K562 (cell line): ENCODE measurements at regions not wholly inside any gene's neighbourhood (a gene's known extent, or its start where the extent isn't known, plus 50 kb on each side); places are given as distances from the start of the nearest gene placed in this dataset.

Source experiments
- ATAC-seq: fragments of 200-7000 bp; cut with Tn5 transposase; 3 replicates; pipeline ENCODE4 v1.9.1; 2020; ENCODE audit warnings: moderate library complexity
- BruUV-seq: library from RNA; stranded (reverse); fragments of 400-500 nt; replicated peaks from 2 replicates; lab custom pipeline; 2021; lab: Mats Ljungman, UMichigan
- CTCF ChIA-PET: fragments of 300-600 bp; formaldehyde crosslinking; extraction: SDS; loops from one replicate; lab custom pipeline; 2021; ENCODE audit warnings: low intra/inter-chr PET ratio; lab: Yijun Ruan, JAX
- POLR2A ChIA-PET: fragments of 300-600, 350-650 bp; sonication (Branson Sonifier 250); formaldehyde crosslinking; extraction: SDS; loops from one replicate; lab custom pipeline; 2021; ENCODE audit warnings: antibody characterized with exemption, inconsistent platforms; lab: Yijun Ruan, JAX
- DNase-seq, 4 experiments: peaks; one replicate each; pipeline versions ENCODE4 v3.0.0 to v3.0.0-alpha.2; 2011 to 2018; ENCODE audit warnings: low spot score in 3 of 4, mixed read lengths in 3 of 4; ENCODE audit errors: extremely low read depth in 1 of 4
- FAIRE-seq: peaks from 2 replicates; lab custom pipeline; 2011; peaks lifted over from hg19 to GRCh38; lab: Jason Lieb, UNC
- H2AFZ ChIP-seq: 2 replicates; pipeline ENCODE4 v1.6.0; 2011; ENCODE audit warnings: low read depth, low read length, control low read depth, inconsistent platforms
- H3K27ac ChIP-seq: fragments of 200-600 bp; 3 replicates; pipeline ENCODE4 v1.8.0; 2011; ENCODE audit warnings: low read depth, mild to moderate bottlenecking, control low read depth, inconsistent platforms, low read length, moderate library complexity, mixed read lengths; ENCODE audit errors: extremely low read depth
- H3K27me3 ChIP-seq, 2 experiments: fragments of 300-600 bp in 1 of 2; 2 replicates in 1 of 2; 3 replicates in 1 of 2; pipeline versions ENCODE4 v1.6.0 to v1.8.0; 2011; ENCODE audit warnings: inconsistent platforms in 2 of 2, low read length in 2 of 2, mild to moderate bottlenecking in 1 of 2, mixed read lengths in 1 of 2, moderate library complexity in 1 of 2; ENCODE audit not compliant: control insufficient read depth in 2 of 2, insufficient read depth in 2 of 2
- H3K36me3 ChIP-seq: fragments of 300-600 bp; 3 replicates; pipeline ENCODE4 v1.8.0; 2011; ENCODE audit warnings: mild to moderate bottlenecking, low read length, inconsistent platforms; ENCODE audit not compliant: control insufficient read depth, insufficient read depth
- H3K4me1 ChIP-seq, 2 experiments: fragments of 200-600 bp in 1 of 2; replicated peaks in 1 of 2; 2 replicates in 1 of 2; 3 replicates in 1 of 2; pipeline versions ENCODE4 v1.5.1 to v1.8.0; 2011; ENCODE audit warnings: inconsistent platforms in 2 of 2, low read length in 2 of 2, mild to moderate bottlenecking in 1 of 2, mixed read lengths in 1 of 2, moderate library complexity in 1 of 2; ENCODE audit not compliant: control insufficient read depth in 2 of 2, insufficient read depth in 2 of 2
- H3K4me2 ChIP-seq: 2 replicates; pipeline ENCODE4 v1.6.1; 2011; ENCODE audit warnings: low read length, control low read depth, inconsistent platforms, mixed read lengths; ENCODE audit not compliant: insufficient read depth
- H3K4me3 ChIP-seq: fragments of 200-600 bp; sonication (generic), shearing (Covaris generic); 2 replicates; pipeline ENCODE4 v1.5.1; 2016; ENCODE audit warnings: control low read depth, inconsistent platforms
- H3K79me2 ChIP-seq: fragments of 200-600 bp; 3 replicates; pipeline ENCODE4 v1.8.0; 2011; ENCODE audit warnings: low read length, inconsistent platforms; ENCODE audit not compliant: control insufficient read depth, insufficient read depth
- H3K9ac ChIP-seq, 2 experiments: 2 replicates each; pipeline versions ENCODE4 v1.6.0 to v1.6.1; 2011; ENCODE audit warnings: low read depth in 2 of 2, low read length in 2 of 2, control low read depth in 1 of 2, inconsistent platforms in 1 of 2, mild to moderate bottlenecking in 1 of 2, mixed read lengths in 1 of 2; ENCODE audit not compliant: insufficient read depth in 1 of 2
- H3K9me1 ChIP-seq: one replicate; pipeline ENCODE4 v1.6.0; 2011; ENCODE audit warnings: inconsistent platforms, mild to moderate bottlenecking, low read length, moderate library complexity; ENCODE audit not compliant: control insufficient read depth, insufficient read depth
- H3K9me3 ChIP-seq: replicated peaks from 2 replicates; pipeline ENCODE4 v1.5.1; 2011; ENCODE audit warnings: low read depth, low read length, inconsistent platforms; ENCODE audit not compliant: control insufficient read depth, insufficient read depth
- H4K20me1 ChIP-seq: replicated peaks from 2 replicates; pipeline ENCODE4 v1.6.1; 2011; ENCODE audit warnings: low read length, inconsistent platforms, mixed read lengths; ENCODE audit not compliant: control insufficient read depth, insufficient read depth
- CREB1 ChIP-seq, 2 experiments: sonication (generic) in 1 of 2; formaldehyde crosslinking in 1 of 2; IDR thresholded peaks; 2 replicates each; pipeline versions ENCODE4 v1.6.1 to v1.8.0; 2012 to 2022; ENCODE audit warnings: inconsistent platforms in 1 of 2, mild to moderate bottlenecking in 1 of 2, missing genetic modification reagents in 1 of 2, moderate library complexity in 1 of 2
- HNRNPLL ChIP-seq: fragments of 200-400 bp; formaldehyde crosslinking; IDR thresholded peaks from 2 replicates; pipeline ENCODE4 v1.6.1; 2017; ENCODE audit warnings: low read length, low read depth, mild to moderate bottlenecking; ENCODE audit not compliant: poor library complexity, severe bottlenecking
- KAT8 ChIP-seq: fragments of 450-650 bp; IDR thresholded peaks from 2 replicates; pipeline ENCODE4 v1.6.1; 2016; ENCODE audit warnings: low read depth, mild to moderate bottlenecking
- MAFF ChIP-seq: IDR thresholded peaks from 2 replicates; pipeline ENCODE4 v1.6.1; 2012; ENCODE audit warnings: low read length, improper control_type of control experiment
- SIRT6 ChIP-seq: IDR thresholded peaks from one replicate; pipeline ENCODE4 v1.6.1; 2012; ENCODE audit warnings: low read depth, mild to moderate bottlenecking, control low read depth, inconsistent platforms, low read length, moderate library complexity
- SMARCC2 ChIP-seq: fragments of 450-650 bp; IDR thresholded peaks from 2 replicates; pipeline ENCODE4 v1.6.1; 2017; ENCODE audit warnings: antibody characterized with exemption, moderate library complexity, mild to moderate bottlenecking, low read depth
- XRCC4 ChIP-seq: IDR thresholded peaks from one replicate; pipeline ENCODE4 v1.6.1; 2011; ENCODE audit not compliant: insufficient read depth, insufficient read length; ENCODE audit errors: extremely low read depth
- ZNF212 ChIP-seq: fragments of 450-650 bp; formaldehyde crosslinking; IDR thresholded peaks from 2 replicates; pipeline ENCODE4 v1.4.0; 2020; ENCODE audit warnings: mild to moderate bottlenecking
- whole genome bisulfite sequencing: fragments of 100-300 bp; shearing (Covaris generic); methylation state at CpG from one replicate; pipeline ENCODE4 v1.1.6; 2016; ENCODE audit warnings: low coverage, mixed read lengths; ENCODE audit not compliant: insufficient coverage; ENCODE audit errors: missing lambda C conversion rate; 5-methylcytosine and 5-hydroxymethylcytosine counted together
- in situ Hi-C: fragments of 300-500 bp; cut with MboI; formaldehyde crosslinking; loops from 4 replicates; pipeline ENCODE4 v1.15.0; 2018; ENCODE audit warnings: inconsistent platforms, mixed read lengths
- intact Hi-C: fragments of 100-400 bp; cut with micrococcal nuclease; formaldehyde crosslinking; loops from 2 replicates; pipeline ENCODE4 v1.14.2; 2022
- TF ChIP-seq, protein P1 (sequence below): fragments of 200-600 bp; sonication (generic); IDR thresholded peaks from one replicate; pipeline ENCODE4 v1.6.1; 2012; ENCODE audit warnings: mild to moderate bottlenecking, low read depth, low read length, inconsistent platforms
- TF ChIP-seq, protein P2 (sequence below), 2 experiments: fragments of 450-650 bp; conservative IDR thresholded peaks; 2 replicates each; pipeline ENCODE4 v1.6.1; 2017; ENCODE audit warnings: mild to moderate bottlenecking in 2 of 2, moderate library complexity in 2 of 2

DNA sequence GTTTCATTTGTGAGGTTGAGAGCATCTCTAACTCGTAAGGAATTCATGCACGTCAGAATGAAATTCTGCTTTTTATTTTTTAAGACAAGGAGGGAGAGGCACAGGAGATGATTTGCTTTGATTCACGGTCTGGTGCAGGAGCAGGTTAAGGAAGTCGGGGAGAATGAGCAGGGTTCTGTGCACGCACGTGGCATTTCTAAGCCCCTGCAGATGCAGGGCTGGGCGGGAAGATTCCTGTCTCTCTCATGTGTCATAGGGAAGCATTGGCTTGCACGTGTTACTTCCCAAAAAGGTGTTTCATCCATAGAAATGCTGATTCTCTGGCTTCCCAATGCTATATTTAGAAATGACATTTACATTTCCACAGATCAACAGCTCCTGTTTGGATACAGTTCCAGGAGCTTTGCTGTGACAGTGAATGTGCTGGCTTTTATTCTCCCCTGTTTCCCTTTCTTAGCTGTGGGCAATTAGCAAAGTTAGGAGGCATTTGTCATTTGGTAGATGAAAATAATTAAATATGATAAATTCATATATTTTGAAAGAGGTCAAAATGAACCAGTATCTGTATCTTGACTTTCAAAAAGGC is 119.7 kb upstream of the ZFP64 start:
- no peak overlapping the region for H3K9ac ChIP-seq
- H3K9me1 ChIP-seq, result no peaks in the 10 kb centered on the region
- intact Hi-C loops (loop anchor here (10.0 kb wide), 1 partner anchor 1233 kb away; no protein-coding TSS in a partner anchor), in situ Hi-C loops (no loop called here)
- H3K36me3 ChIP-seq, result no peaks in the 10 kb centered on the region
- no peak overlapping the region for H3K4me2 ChIP-seq
- H4K20me1 ChIP-seq, result no peaks in the 10 kb centered on the region
- DNase-seq, result no peak
- no TSS peak for BruUV-seq
- H3K27me3 ChIP-seq, result no peaks in the 10 kb centered on the region
- no peaks in the 10 kb centered on the region for H3K4me1 ChIP-seq
- H3K9me3 ChIP-seq, result no peaks in the 10 kb centered on the region
- no peak overlapping the region for H3K4me3 ChIP-seq
- WGBS, result 12% methylated on average over 8 of the region's 8 CpGs
- CTCF ChIA-PET, result interaction anchor here (0.9 kb wide), 1 partner anchor 1236 kb away, joined by 3 read pairs; no protein-coding TSS in a partner anchor
- H3K27ac ChIP-seq, result no peak overlapping the region
- no peak overlapping the region for H2AFZ ChIP-seq
- POLR2A ChIA-PET, result no interaction called here
- no peak for FAIRE-seq
- no peaks in the 10 kb centered on the region for H3K79me2 ChIP-seq
- ATAC-seq, result no peak
- TF ChIP-seq SIRT6 (no peak), KAT8 (no peak), XRCC4 (no peak), HNRNPLL (no peak), ZNF212 (CRISPR knock-in tag) (no peak), SMARCC2 (no peak), MAFF (no peak), CREB1 (IDR thresholded peaks at IDR 0.05) (no peak), CREB1 (CRISPR knock-in tag; IDR thresholded peaks at IDR 0.05) (no peak)
- TF ChIP-seq, protein P1, sequence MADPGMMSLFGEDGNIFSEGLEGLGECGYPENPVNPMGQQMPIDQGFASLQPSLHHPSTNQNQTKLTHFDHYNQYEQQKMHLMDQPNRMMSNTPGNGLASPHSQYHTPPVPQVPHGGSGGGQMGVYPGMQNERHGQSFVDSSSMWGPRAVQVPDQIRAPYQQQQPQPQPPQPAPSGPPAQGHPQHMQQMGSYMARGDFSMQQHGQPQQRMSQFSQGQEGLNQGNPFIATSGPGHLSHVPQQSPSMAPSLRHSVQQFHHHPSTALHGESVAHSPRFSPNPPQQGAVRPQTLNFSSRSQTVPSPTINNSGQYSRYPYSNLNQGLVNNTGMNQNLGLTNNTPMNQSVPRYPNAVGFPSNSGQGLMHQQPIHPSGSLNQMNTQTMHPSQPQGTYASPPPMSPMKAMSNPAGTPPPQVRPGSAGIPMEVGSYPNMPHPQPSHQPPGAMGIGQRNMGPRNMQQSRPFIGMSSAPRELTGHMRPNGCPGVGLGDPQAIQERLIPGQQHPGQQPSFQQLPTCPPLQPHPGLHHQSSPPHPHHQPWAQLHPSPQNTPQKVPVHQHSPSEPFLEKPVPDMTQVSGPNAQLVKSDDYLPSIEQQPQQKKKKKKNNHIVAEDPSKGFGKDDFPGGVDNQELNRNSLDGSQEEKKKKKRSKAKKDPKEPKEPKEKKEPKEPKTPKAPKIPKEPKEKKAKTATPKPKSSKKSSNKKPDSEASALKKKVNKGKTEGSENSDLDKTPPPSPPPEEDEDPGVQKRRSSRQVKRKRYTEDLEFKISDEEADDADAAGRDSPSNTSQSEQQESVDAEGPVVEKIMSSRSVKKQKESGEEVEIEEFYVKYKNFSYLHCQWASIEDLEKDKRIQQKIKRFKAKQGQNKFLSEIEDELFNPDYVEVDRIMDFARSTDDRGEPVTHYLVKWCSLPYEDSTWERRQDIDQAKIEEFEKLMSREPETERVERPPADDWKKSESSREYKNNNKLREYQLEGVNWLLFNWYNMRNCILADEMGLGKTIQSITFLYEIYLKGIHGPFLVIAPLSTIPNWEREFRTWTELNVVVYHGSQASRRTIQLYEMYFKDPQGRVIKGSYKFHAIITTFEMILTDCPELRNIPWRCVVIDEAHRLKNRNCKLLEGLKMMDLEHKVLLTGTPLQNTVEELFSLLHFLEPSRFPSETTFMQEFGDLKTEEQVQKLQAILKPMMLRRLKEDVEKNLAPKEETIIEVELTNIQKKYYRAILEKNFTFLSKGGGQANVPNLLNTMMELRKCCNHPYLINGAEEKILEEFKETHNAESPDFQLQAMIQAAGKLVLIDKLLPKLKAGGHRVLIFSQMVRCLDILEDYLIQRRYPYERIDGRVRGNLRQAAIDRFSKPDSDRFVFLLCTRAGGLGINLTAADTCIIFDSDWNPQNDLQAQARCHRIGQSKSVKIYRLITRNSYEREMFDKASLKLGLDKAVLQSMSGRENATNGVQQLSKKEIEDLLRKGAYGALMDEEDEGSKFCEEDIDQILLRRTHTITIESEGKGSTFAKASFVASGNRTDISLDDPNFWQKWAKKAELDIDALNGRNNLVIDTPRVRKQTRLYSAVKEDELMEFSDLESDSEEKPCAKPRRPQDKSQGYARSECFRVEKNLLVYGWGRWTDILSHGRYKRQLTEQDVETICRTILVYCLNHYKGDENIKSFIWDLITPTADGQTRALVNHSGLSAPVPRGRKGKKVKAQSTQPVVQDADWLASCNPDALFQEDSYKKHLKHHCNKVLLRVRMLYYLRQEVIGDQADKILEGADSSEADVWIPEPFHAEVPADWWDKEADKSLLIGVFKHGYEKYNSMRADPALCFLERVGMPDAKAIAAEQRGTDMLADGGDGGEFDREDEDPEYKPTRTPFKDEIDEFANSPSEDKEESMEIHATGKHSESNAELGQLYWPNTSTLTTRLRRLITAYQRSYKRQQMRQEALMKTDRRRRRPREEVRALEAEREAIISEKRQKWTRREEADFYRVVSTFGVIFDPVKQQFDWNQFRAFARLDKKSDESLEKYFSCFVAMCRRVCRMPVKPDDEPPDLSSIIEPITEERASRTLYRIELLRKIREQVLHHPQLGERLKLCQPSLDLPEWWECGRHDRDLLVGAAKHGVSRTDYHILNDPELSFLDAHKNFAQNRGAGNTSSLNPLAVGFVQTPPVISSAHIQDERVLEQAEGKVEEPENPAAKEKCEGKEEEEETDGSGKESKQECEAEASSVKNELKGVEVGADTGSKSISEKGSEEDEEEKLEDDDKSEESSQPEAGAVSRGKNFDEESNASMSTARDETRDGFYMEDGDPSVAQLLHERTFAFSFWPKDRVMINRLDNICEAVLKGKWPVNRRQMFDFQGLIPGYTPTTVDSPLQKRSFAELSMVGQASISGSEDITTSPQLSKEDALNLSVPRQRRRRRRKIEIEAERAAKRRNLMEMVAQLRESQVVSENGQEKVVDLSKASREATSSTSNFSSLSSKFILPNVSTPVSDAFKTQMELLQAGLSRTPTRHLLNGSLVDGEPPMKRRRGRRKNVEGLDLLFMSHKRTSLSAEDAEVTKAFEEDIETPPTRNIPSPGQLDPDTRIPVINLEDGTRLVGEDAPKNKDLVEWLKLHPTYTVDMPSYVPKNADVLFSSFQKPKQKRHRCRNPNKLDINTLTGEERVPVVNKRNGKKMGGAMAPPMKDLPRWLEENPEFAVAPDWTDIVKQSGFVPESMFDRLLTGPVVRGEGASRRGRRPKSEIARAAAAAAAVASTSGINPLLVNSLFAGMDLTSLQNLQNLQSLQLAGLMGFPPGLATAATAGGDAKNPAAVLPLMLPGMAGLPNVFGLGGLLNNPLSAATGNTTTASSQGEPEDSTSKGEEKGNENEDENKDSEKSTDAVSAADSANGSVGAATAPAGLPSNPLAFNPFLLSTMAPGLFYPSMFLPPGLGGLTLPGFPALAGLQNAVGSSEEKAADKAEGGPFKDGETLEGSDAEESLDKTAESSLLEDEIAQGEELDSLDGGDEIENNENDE, result no peak
- TF ChIP-seq, protein P2, sequence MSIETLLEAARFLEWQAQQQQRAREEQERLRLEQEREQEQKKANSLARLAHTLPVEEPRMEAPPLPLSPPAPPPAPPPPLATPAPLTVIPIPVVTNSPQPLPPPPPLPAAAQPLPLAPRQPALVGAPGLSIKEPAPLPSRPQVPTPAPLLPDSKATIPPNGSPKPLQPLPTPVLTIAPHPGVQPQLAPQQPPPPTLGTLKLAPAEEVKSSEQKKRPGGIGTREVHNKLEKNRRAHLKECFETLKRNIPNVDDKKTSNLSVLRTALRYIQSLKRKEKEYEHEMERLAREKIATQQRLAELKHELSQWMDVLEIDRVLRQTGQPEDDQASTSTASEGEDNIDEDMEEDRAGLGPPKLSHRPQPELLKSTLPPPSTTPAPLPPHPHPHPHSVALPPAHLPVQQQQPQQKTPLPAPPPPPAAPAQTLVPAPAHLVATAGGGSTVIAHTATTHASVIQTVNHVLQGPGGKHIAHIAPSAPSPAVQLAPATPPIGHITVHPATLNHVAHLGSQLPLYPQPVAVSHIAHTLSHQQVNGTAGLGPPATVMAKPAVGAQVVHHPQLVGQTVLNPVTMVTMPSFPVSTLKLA (conservative IDR thresholded peaks at IDR 0.05), result no peak
